IMR-90 (cell line): ENCODE measurements at regions not wholly inside any gene's neighbourhood (a gene's known extent, or its start where the extent isn't known, plus 50 kb on each side); places are given as distances from the start of the nearest gene placed in this dataset.

Source experiments
- ATAC-seq: fragments of 200-7000 bp; cut with Tn5 transposase; 2 replicates; pipeline ENCODE4 v1.9.1; 2020; ENCODE audit warnings: low read depth, mild to moderate bottlenecking, moderate library complexity
- BruUV-seq: library from RNA; stranded (reverse); fragments of 400-500 nt; replicated peaks from 2 replicates; lab custom pipeline; 2021; lab: Mats Ljungman, UMichigan
- CTCF ChIA-PET: fragments of 300-600 bp; formaldehyde crosslinking; extraction: SDS; loops from one replicate; lab custom pipeline; 2021; ENCODE audit warnings: antibody characterized with exemption; lab: Yijun Ruan, JAX
- POLR2A ChIA-PET: fragments of 300-600 bp; sonication (Branson Sonifier 250); formaldehyde crosslinking; loops from one replicate; lab custom pipeline; 2022; ENCODE audit warnings: antibody characterized with exemption; ENCODE audit not compliant: unreplicated experiment; lab: Charles Lee
- DNase-seq: peaks from one replicate; pipeline ENCODE4 v3.0.0; 2013
- H2AFZ ChIP-seq: replicated peaks from 2 replicates; pipeline ENCODE3; 2013; ENCODE audit warnings: low read length, mild to moderate bottlenecking; ENCODE audit not compliant: poor library complexity
- H2AK5ac ChIP-seq: 2 replicates; pipeline ENCODE4 v1.6.1; 2013; ENCODE audit warnings: low read depth, low read length, inconsistent platforms
- H2AK9ac ChIP-seq: replicated peaks from 2 replicates; pipeline ENCODE3; 2013; ENCODE audit warnings: mild to moderate bottlenecking, low read depth, low read length, moderate library complexity; ENCODE audit not compliant: poor library complexity
- H2BK120ac ChIP-seq: 2 replicates; pipeline ENCODE4 v1.6.1; 2013; ENCODE audit warnings: low read depth, low read length, inconsistent platforms
- H2BK15ac ChIP-seq: 3 replicates; pipeline ENCODE4 v1.6.1; 2013; ENCODE audit warnings: low read depth, low read length, inconsistent platforms
- H2BK20ac ChIP-seq: 2 replicates; pipeline ENCODE4 v1.6.1; 2013; ENCODE audit warnings: low read depth, mild to moderate bottlenecking, inconsistent platforms, low read length, moderate library complexity
- H2BK5ac ChIP-seq: 2 replicates; pipeline ENCODE4 v1.6.1; 2013; ENCODE audit warnings: mild to moderate bottlenecking, low read depth, low read length, inconsistent platforms; ENCODE audit not compliant: poor library complexity, severe bottlenecking
- H3K14ac ChIP-seq: replicated peaks from 2 replicates; pipeline ENCODE4 v1.6.1; 2013; ENCODE audit warnings: low read depth, low read length, inconsistent platforms
- H3K18ac ChIP-seq: 2 replicates; pipeline ENCODE4 v1.6.1; 2013; ENCODE audit warnings: low read depth, low read length, control low read depth
- H3K23ac ChIP-seq: 2 replicates; pipeline ENCODE4 v1.6.1; 2013; ENCODE audit warnings: low read depth, low read length, inconsistent platforms
- H3K27ac ChIP-seq: 2 replicates; pipeline ENCODE4 v1.5.1; 2013; ENCODE audit warnings: mild to moderate bottlenecking, control low read depth, low read length; ENCODE audit not compliant: insufficient read depth
- H3K27me3 ChIP-seq: 2 replicates; pipeline ENCODE4 v1.6.1; 2013; ENCODE audit warnings: low read length; ENCODE audit not compliant: control insufficient read depth, insufficient read depth
- H3K36me3 ChIP-seq: 2 replicates; pipeline ENCODE4 v1.6.1; 2013; ENCODE audit warnings: low read length, mixed read lengths; ENCODE audit not compliant: control insufficient read depth, insufficient read depth
- H3K4ac ChIP-seq: 2 replicates; pipeline ENCODE4 v1.6.1; 2013; ENCODE audit warnings: low read depth, low read length, inconsistent platforms
- H3K4me1 ChIP-seq: 2 replicates; pipeline ENCODE4 v1.6.1; 2013; ENCODE audit warnings: low read length, mixed read lengths; ENCODE audit not compliant: control insufficient read depth, insufficient read depth
- H3K4me2 ChIP-seq: 2 replicates; pipeline ENCODE4 v1.6.1; 2013; ENCODE audit warnings: low read depth, mild to moderate bottlenecking, control low read depth, low read length, moderate library complexity
- H3K4me3 ChIP-seq: 2 replicates; pipeline ENCODE4 v1.5.1; 2013; ENCODE audit warnings: low read depth, mild to moderate bottlenecking, control low read depth, low read length, moderate library complexity; ENCODE audit not compliant: insufficient read depth
- H3K56ac ChIP-seq: 2 replicates; pipeline ENCODE4 v1.6.1; 2013; ENCODE audit warnings: low read length, inconsistent platforms; ENCODE audit not compliant: insufficient read depth; ENCODE audit errors: extremely low read depth
- H3K79me1 ChIP-seq, 2 experiments: 2 replicates each; pipeline ENCODE4 v1.6.1; 2013; ENCODE audit warnings: low read length in 2 of 2, inconsistent platforms in 1 of 2, low read depth in 1 of 2
- H3K9ac ChIP-seq: 2 replicates; pipeline ENCODE4 v1.6.1; 2013; ENCODE audit warnings: low read depth, low read length, control low read depth
- H3K9me1 ChIP-seq: 2 replicates; pipeline ENCODE4 v1.6.1; 2013; ENCODE audit warnings: low read length, inconsistent platforms; ENCODE audit not compliant: insufficient read depth
- H3K9me3 ChIP-seq: 2 replicates; pipeline ENCODE4 v1.6.1; 2013; ENCODE audit warnings: low read length; ENCODE audit not compliant: control insufficient read depth, insufficient read depth
- H4K20me1 ChIP-seq: 2 replicates; pipeline ENCODE4 v1.6.1; 2013; ENCODE audit warnings: low read length, inconsistent platforms; ENCODE audit not compliant: insufficient read depth
- H4K5ac ChIP-seq: 2 replicates; pipeline ENCODE4 v1.6.1; 2013; ENCODE audit warnings: mild to moderate bottlenecking, low read depth, low read length, control low read depth
- H4K8ac ChIP-seq, 2 experiments: 2 replicates each; pipeline ENCODE4 v1.6.1; 2013; ENCODE audit warnings: low read depth in 2 of 2, low read length in 2 of 2, control low read depth in 1 of 2, inconsistent platforms in 1 of 2
- H4K91ac ChIP-seq: 2 replicates; pipeline ENCODE4 v1.6.1; 2013; ENCODE audit warnings: low read depth, low read length, inconsistent platforms; ENCODE audit not compliant: insufficient read depth
- BHLHE40 ChIP-seq: fragments of 150-350 bp; IDR thresholded peaks from 2 replicates; pipeline ENCODE4 v1.6.1; 2016; ENCODE audit warnings: mild to moderate bottlenecking, low read depth, low read length
- CEBPB ChIP-seq: IDR thresholded peaks from 2 replicates; pipeline ENCODE4 v1.6.1; 2012; ENCODE audit warnings: low read depth, low read length, improper control_type of control experiment
- CHD1 ChIP-seq: IDR thresholded peaks from 2 replicates; pipeline ENCODE4 v1.6.1; 2012; ENCODE audit warnings: low read depth, low read length, improper control_type of control experiment
- CTCF ChIP-seq: conservative IDR thresholded peaks from 2 replicates; pipeline ENCODE4 v1.5.1; 2012; ENCODE audit warnings: mild to moderate bottlenecking, low read depth, low read length, improper control_type of control experiment
- ELK1 ChIP-seq: fragments of 150-350 bp; IDR thresholded peaks from 2 replicates; pipeline ENCODE4 v1.6.1; 2016; ENCODE audit warnings: low read depth, mild to moderate bottlenecking, low read length, moderate library complexity, borderline replicate concordance
- FOS ChIP-seq: fragments of 150-350 bp; IDR thresholded peaks from 2 replicates; pipeline ENCODE4 v1.6.1; 2016; ENCODE audit warnings: low read depth, low read length
- MAFK ChIP-seq: IDR thresholded peaks from 2 replicates; pipeline ENCODE4 v1.6.1; 2012; ENCODE audit warnings: low read depth, low read length, improper control_type of control experiment
- MAZ ChIP-seq: IDR thresholded peaks from 2 replicates; pipeline ENCODE4 v1.6.1; 2012; ENCODE audit warnings: low read depth, mild to moderate bottlenecking, low read length, improper control_type of control experiment, moderate library complexity, borderline replicate concordance
- MXI1 ChIP-seq: IDR thresholded peaks from 2 replicates; pipeline ENCODE4 v1.6.1; 2012; ENCODE audit warnings: low read depth, mild to moderate bottlenecking, low read length, moderate library complexity, borderline replicate concordance
- NFE2L2 ChIP-seq: fragments of 150-350 bp; IDR thresholded peaks from 2 replicates; pipeline ENCODE4 v1.6.1; 2016; ENCODE audit warnings: low read depth, mild to moderate bottlenecking, low read length
- POLR2A ChIP-seq: IDR thresholded peaks from 2 replicates; pipeline ENCODE4 v1.6.1; 2012; ENCODE audit warnings: mild to moderate bottlenecking, low read depth, low read length
- RAD21 ChIP-seq: IDR thresholded peaks from 2 replicates; pipeline ENCODE4 v1.6.1; 2012; ENCODE audit warnings: low read length, improper control_type of control experiment
- RCOR1 ChIP-seq: IDR thresholded peaks from 2 replicates; pipeline ENCODE4 v1.6.1; 2012; ENCODE audit warnings: mild to moderate bottlenecking, low read length, improper control_type of control experiment; ENCODE audit not compliant: insufficient replicate concordance
- RFX5 ChIP-seq: IDR thresholded peaks from 2 replicates; pipeline ENCODE4 v1.8.0; 2012; ENCODE audit warnings: low read depth, mild to moderate bottlenecking, low read length, moderate library complexity
- SMC3 ChIP-seq: fragments of 150-350 bp; IDR thresholded peaks from 2 replicates; pipeline ENCODE4 v1.6.1; 2016; ENCODE audit warnings: low read depth, mild to moderate bottlenecking, antibody characterized with exemption, low read length, moderate library complexity
- USF2 ChIP-seq: fragments of 150-350 bp; IDR thresholded peaks from 2 replicates; pipeline ENCODE4 v1.6.1; 2017; ENCODE audit warnings: mild to moderate bottlenecking, antibody characterized with exemption, low read length, low read depth
- WGBS, 2 experiments: methylation state at CpG; one replicate each; pipeline versions ENCODE4 v1.1.5 to v1.1.7; 2013; ENCODE audit warnings: missing lambda C conversion rate in 2 of 2; ENCODE audit not compliant: insufficient read length in 1 of 2; ENCODE audit errors: extremely low coverage in 2 of 2; 5-methylcytosine and 5-hydroxymethylcytosine counted together
- dilution Hi-C: fragments of 300-500 bp; cut with HindIII; formaldehyde crosslinking; loops from one replicate; pipeline ENCODE4 v1.14.3; 2018; ENCODE audit warnings: low sequenced_read_pairs; ENCODE audit not compliant: unreplicated experiment
- in situ Hi-C: fragments of 300-500 bp; cut with MboI; formaldehyde crosslinking; loops from 3 replicates; pipeline ENCODE4 v1.14.3; 2019; ENCODE audit warnings: low sequenced_read_pairs, inconsistent platforms, mixed read lengths
- intact Hi-C: fragments of 100-400 bp; cut with micrococcal nuclease; formaldehyde crosslinking; loops from 2 replicates; pipeline ENCODE4 v1.10.0; 2022

- ChIA-PET POLR2A (interaction anchor here (0.6 kb wide), 1 partner anchor 79 kb away, joined by 3 read pairs; no protein-coding TSS in a partner anchor), CTCF (interaction anchor here (0.6 to 2.3 kb wide), 3 partner anchors 20 to 88 kb away, joined by 3 to 11 read pairs (median 5); a partner anchor contains a TSS)
- Histone ChIP-seq H2BK120ac (peak overlapping the region; percentile 73), H4K8ac (peak overlapping the region; percentile 10 to 51; a peak in 2 of 4 replicates), H3K27ac (no peak overlapping the region), H4K5ac (peak overlapping the region; percentile 15; the same call in 1 of the 2 replicates), H3K27me3 (no peaks in the 10 kb centered on the region), H3K4me1 (peaks cover 17% of the 10 kb centered on the region), H2AFZ (no peak overlapping the region), H3K9me3 (no peaks in the 10 kb centered on the region), H3K4me2 (no peak overlapping the region; the same call in 1 of the 2 replicates), H2AK5ac (0 out of 2 replicates have a peak overlapping the region, but pooled peaks have one; percentile 12), H3K79me1 (peaks cover 24 to 45% of the 10 kb centered on the region in 2 experiments), H3K23ac (peak overlapping the region; percentile 63), H3K4me3 (no peak overlapping the region), H2BK15ac (peak overlapping the region; percentile 25; the same call in 2 of the 3 replicates), H3K18ac (peak overlapping the region; percentile 56; the same call in 1 of the 2 replicates), H4K20me1 (no peaks in the 10 kb centered on the region), H3K9me1 (peaks cover 10% of the 10 kb centered on the region), H3K4ac (peak overlapping the region; percentile 28; the same call in 1 of the 2 replicates), H2AK9ac (no peak overlapping the region), H2BK5ac (peak overlapping the region; percentile 74), H2BK20ac (peak overlapping the region; percentile 64; the same call in 1 of the 2 replicates), H3K56ac (peak overlapping the region; percentile 8; the same call in 1 of the 2 replicates), H3K14ac (peak overlapping the region; percentile 70), H3K36me3 (peaks cover 7% of the 10 kb centered on the region), H3K9ac (no peak overlapping the region), H4K91ac (peak overlapping the region; percentile 14; the same call in 1 of the 2 replicates)
- WGBS, 2 experiments, result no CpG with 5 or more reads among the region's 1 CpG
- DNase-seq (peak; percentile 51), ATAC-seq (no peak)
- intact Hi-C loops, result loop anchor here (2.0 kb wide), 1 partner anchor 87 kb away; a partner anchor contains a TSS
- BruUV-seq, result no TSS peak
- in situ Hi-C loops, result no loop called here
- no peak for TF ChIP-seq CTCF
- no peak for TF ChIP-seq RFX5
- TF ChIP-seq USF2, result no peak
- TF ChIP-seq CEBPB, result no peak
- no peak for TF ChIP-seq MAFK
- TF ChIP-seq CHD1, result no peak
- TF ChIP-seq POLR2A, result no peak
- TF ChIP-seq FOS, result no peak
- no peak for TF ChIP-seq MXI1
- no peak for TF ChIP-seq ELK1
- no peak for TF ChIP-seq RCOR1
- no peak for TF ChIP-seq RAD21
- no peak for TF ChIP-seq BHLHE40
- TF ChIP-seq MAZ, result no peak
- no peak for TF ChIP-seq NFE2L2
- no peak for TF ChIP-seq SMC3
- dilution Hi-C loops, result no loop called here
Observed at GRCh38 chr18:46261799-46262198, 157.6 kb downstream of the HAUS1 start.
